WERI-Rb-1 (cell line): ENCODE measurements at regions not wholly inside any gene's neighbourhood (a gene's known extent, or its start where the extent isn't known, plus 50 kb on each side); places are given as distances from the start of the nearest gene placed in this dataset.

Experiments used
- DNase-seq: peaks from one replicate; pipeline ENCODE4 v3.0.0-alpha.2; 2020
- H3K27ac ChIP-seq: fragments of 250-450 bp; sonication (Bioruptor Pico); 2 replicates; pipeline ENCODE4 v1.5.1; 2020; ENCODE audit warnings: mild to moderate bottlenecking, moderate library complexity
- H3K27me3 ChIP-seq: fragments of 250-450 bp; sonication (Bioruptor Pico); 2 replicates; pipeline ENCODE4 v1.5.1; 2021; ENCODE audit warnings: mild to moderate bottlenecking, low read depth, moderate library complexity; ENCODE audit not compliant: insufficient read depth, severe bottlenecking
- H3K36me3 ChIP-seq: fragments of 250-450 bp; sonication (Bioruptor Pico); 2 replicates; pipeline ENCODE4 v1.5.1; 2020; ENCODE audit warnings: mild to moderate bottlenecking, moderate library complexity
- H3K4me3 ChIP-seq: 2 replicates; pipeline ENCODE4 v1.5.1; 2011; ENCODE audit warnings: low read depth, mild to moderate bottlenecking, control low read depth, low read length
- H3K9me3 ChIP-seq: fragments of 250-450 bp; sonication (Bioruptor Pico); 2 replicates; pipeline ENCODE4 v1.5.1; 2021; ENCODE audit warnings: mild to moderate bottlenecking, moderate library complexity; ENCODE audit not compliant: severe bottlenecking
- TF ChIP-seq, protein P1 (sequence below): IDR thresholded peaks from 2 replicates; pipeline ENCODE4 v1.5.1; 2011; ENCODE audit warnings: low read depth, mild to moderate bottlenecking, control low read depth, inconsistent platforms, low read length

DNA sequence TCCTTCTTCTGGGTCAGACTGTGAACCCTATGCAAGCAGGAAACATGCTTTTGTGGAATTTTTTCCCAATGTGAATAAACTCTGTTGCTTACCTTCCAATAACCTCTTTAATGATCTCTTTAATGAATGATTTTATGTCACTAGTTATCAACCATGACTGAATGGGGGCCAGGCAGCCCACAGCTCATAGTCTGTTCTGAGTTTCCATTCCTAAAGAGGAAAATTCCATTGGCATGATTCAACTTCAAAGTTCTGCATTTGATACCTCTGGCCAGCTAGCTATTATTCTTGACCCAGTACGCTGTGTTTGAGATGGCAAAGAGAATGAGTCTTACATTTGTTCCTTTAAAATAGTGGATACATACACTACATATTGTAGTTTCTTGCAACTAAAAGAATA is 867.8 kb upstream of the CELF2 start:
- Histone ChIP-seq H3K27ac (no peak overlapping the region), H3K36me3 (no peaks in the 10 kb centered on the region), H3K27me3 (no peaks in the 10 kb centered on the region), H3K4me3 (no peak overlapping the region), H3K9me3 (no peaks in the 10 kb centered on the region)
- no peak for DNase-seq
- TF ChIP-seq, protein P1, sequence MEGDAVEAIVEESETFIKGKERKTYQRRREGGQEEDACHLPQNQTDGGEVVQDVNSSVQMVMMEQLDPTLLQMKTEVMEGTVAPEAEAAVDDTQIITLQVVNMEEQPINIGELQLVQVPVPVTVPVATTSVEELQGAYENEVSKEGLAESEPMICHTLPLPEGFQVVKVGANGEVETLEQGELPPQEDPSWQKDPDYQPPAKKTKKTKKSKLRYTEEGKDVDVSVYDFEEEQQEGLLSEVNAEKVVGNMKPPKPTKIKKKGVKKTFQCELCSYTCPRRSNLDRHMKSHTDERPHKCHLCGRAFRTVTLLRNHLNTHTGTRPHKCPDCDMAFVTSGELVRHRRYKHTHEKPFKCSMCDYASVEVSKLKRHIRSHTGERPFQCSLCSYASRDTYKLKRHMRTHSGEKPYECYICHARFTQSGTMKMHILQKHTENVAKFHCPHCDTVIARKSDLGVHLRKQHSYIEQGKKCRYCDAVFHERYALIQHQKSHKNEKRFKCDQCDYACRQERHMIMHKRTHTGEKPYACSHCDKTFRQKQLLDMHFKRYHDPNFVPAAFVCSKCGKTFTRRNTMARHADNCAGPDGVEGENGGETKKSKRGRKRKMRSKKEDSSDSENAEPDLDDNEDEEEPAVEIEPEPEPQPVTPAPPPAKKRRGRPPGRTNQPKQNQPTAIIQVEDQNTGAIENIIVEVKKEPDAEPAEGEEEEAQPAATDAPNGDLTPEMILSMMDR: no peak

DNA sequence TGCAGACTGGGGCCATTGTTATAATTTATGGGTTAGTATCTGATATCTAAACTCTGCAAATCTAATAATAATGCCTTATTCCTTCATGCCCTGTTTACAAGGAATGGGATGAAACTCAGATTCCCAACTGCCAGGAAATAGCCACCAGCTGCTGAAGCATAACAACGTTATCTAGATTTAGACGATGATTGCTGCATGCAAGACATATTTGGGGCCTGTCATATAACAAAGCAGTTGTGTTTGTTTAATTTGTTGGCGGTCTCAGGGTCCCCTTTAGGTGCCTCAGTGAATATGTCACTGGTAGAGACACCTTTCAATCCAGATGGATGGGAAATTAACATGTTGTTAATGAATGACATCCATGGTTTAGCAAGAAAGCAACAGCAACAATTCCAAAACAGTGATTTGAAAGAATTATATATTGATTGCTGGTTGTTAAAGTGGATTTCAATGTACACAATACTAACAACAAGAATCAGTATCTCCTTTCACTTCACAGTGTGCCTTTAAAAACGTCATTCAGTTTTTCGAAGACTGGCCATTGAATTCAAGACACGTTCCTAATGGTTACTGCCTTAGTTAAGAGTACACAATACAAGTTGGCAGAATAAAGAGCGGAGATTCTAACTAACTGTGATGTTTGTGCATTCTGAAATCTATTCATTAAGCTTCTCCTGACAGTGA is 860.6 kb upstream of the CELF2 start:
- Histone ChIP-seq H3K27me3 (no peaks in the 10 kb centered on the region), H3K9me3 (no peaks in the 10 kb centered on the region), H3K4me3 (no peak overlapping the region), H3K27ac (no peak overlapping the region), H3K36me3 (no peaks in the 10 kb centered on the region)
- no peak for DNase-seq
- TF ChIP-seq, protein P1: no peak

DNA sequence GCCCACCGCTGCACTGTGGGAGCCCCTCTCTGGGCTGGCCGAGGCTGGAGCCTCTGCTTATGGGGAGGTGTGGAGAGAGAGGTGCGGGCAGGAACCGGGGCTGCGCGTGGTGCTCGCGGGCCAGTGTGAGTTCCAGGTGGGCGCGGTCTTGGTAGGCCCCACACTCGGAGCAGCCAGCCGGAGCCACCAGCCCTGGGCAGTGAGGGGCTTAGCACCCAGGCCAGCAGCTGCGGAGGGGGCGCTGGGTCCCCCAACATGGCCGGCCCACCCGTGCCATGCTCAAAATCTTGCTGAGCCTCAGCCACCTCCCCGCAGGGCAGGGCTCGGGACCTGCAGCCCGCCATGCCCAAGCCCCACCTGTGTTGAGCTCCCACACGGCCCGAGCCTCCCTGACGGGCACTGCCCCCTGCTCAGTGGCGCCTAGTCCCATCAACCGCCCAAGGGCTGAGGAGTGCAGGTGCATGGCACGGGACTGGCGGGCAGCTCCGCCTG is 856.8 kb upstream of the CELF2 start:
- H3K27ac ChIP-seq: no peak overlapping the region
- H3K27me3 ChIP-seq: no peaks in the 10 kb centered on the region
- DNase-seq: no peak
- no peaks in the 10 kb centered on the region for H3K36me3 ChIP-seq
- no peaks in the 10 kb centered on the region for H3K9me3 ChIP-seq
- TF ChIP-seq, protein P1: no peak
- no peak overlapping the region for H3K4me3 ChIP-seq

DNA sequence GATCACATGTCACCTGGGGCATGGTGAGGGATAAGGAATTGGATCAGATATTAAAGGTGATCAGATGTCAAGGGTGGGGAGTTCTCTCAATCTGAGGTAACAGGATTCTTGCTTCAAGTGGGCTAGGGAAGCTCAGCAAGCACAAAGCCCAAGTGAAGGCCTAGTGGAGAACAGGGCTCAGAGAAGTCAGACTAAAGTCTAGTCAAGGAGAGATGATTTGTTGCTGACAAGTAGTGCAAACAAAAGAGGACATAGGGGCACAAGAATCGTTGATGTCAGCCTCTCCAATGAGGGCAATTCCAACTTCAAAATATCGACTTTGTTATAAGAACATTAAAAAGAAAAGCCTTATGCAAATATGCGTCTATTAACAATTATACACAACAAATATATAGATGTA is 852.8 kb upstream of the CELF2 start:
- no peak overlapping the region for H3K27ac ChIP-seq
- H3K4me3 ChIP-seq: no peak overlapping the region
- H3K36me3 ChIP-seq: no peaks in the 10 kb centered on the region
- DNase-seq: no peak
- H3K27me3 ChIP-seq: no peaks in the 10 kb centered on the region
- H3K9me3 ChIP-seq: no peaks in the 10 kb centered on the region
- TF ChIP-seq, protein P1: no peak

DNA sequence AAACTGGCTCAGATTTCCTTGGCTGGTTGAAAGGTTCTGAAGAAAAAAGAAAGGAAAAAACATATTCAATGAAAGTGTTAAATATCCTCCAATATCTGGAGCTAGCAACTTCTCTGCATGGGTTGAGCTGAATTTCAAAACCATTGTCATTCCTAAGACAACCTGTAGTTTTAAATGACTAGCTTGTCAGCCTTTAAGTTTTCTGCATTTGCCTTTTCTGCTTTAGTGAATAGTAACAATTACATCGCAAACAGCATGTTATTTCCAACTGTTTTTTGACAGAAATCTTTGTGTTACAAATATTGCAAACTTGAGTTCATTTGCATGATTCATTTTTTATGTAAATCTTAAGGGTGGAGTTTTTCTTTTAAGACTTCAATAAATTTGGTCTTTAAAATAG is 852.3 kb upstream of the CELF2 start:
- TF ChIP-seq, protein P1: no peak
- Histone ChIP-seq H3K27ac (no peak overlapping the region), H3K36me3 (no peaks in the 10 kb centered on the region), H3K9me3 (no peaks in the 10 kb centered on the region), H3K27me3 (no peaks in the 10 kb centered on the region), H3K4me3 (no peak overlapping the region)
- no peak for DNase-seq

DNA sequence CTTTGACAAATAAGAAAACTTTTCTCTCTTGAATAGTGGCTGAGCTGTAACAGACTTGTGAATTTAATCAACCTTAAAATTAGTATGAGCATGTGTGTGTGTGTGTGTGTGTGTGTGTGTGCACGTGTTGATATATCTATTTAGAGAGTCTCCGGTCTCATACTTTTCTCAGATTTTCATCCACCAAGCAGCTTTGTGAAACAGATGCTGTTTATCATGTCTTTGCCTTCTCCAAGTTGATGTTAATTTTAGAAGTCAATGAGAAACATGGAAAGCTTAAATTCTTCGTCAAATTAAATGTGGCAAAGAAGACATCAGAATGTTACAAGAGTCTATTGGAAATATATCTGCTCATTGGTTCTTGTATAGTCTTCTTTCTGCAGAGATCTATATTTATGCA is 839.2 kb upstream of the CELF2 start:
- Histone ChIP-seq H3K36me3 (no peaks in the 10 kb centered on the region), H3K9me3 (no peaks in the 10 kb centered on the region), H3K27ac (no peak overlapping the region), H3K4me3 (no peak overlapping the region), H3K27me3 (no peaks in the 10 kb centered on the region)
- TF ChIP-seq, protein P1: no peak
- no peak for DNase-seq
